ACHN (cell line): ENCODE measurements at regions not wholly inside any gene's neighbourhood (a gene's known extent, or its start where the extent isn't known, plus 50 kb on each side); places are given as distances from the start of the nearest gene placed in this dataset.

Experiments
- DNase-seq: peaks from one replicate; pipeline ENCODE4 v3.0.0-alpha.2; 2015
- in situ Hi-C: cut with HindIII; loops from 2 replicates; pipeline ENCODE4 v1.10.0; 2017; ENCODE audit warnings: low sequenced_read_pairs, low pct_ligation_motif_present, low pct_unique_long_range_greater_than_20kb

DNA sequence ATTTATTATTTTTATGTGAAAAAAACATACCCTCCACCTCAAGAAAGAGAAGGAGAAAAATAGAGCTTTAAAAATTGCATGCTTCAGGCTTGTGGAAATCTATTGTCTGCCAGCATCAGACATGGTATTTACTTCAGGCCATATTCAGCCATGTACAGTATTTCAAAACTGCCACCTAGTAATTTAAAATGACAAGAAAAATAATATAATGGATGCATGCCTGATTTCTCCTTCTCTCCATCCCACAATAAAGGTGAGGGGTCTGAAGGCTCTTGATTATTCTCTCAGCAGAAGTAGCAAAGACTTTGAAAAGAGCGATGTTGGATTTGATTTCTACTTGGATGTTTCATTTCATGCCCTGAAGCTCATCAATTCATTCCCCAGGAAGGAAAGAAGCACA is 250.7 kb downstream of the TBC1D4 start:
- no peak for DNase-seq
- in situ Hi-C loops: no loop called here

DNA sequence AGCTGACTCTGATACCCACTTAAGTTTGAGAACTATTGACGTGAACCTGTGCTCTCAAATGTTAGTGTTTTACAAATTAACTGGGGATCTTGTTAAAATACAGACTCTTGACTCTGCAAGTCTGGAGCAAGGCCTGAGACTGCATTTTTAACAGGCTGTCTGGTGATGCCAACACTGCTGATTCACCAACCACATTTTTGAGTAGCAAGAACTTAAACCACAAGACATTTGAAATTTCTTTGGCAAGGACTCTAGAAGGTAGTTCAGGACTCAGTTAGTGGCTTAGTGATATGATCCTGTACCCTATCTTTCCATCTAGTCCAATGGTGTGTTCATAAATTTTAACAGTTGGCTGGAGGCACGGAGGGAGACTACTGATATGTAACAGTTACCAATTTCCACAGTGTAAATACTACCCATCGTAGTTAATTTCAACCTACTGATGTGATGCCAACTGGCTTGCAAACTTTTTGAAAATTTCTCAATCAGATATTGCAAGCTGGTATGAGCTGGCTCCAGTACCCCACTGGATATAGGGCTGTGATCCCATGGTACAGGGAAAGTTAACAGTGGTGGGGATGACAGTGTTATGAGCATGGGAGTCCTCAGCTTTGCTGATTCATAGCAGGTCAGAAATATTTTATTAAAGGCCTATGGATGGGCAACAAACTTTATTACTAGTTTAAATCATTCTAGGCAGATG is 255.1 kb downstream of the TBC1D4 start:
- DNase-seq: peak; percentile 87
- in situ Hi-C loops: no loop called here

DNA sequence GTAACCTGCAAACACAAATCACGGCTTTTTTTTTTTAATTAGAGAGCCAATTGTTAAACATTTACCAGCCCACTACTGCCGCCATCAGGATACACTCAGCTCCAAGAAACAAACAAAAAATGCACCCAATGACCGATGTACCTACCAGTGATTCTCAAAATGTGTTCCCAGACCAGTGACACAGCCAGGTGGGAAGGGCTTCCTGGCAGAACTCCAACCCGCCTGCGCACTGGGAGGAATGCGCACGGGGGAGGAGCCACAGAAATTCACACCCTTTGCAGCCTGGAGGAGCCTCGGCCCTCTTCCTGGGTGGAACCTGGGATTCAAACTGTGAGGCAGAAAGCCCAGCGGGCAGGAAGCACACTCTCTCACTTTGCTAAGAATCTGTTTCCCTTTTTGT is 255.9 kb downstream of the TBC1D4 start:
- peak; percentile 74 for DNase-seq
- in situ Hi-C loops: no loop called here

DNA sequence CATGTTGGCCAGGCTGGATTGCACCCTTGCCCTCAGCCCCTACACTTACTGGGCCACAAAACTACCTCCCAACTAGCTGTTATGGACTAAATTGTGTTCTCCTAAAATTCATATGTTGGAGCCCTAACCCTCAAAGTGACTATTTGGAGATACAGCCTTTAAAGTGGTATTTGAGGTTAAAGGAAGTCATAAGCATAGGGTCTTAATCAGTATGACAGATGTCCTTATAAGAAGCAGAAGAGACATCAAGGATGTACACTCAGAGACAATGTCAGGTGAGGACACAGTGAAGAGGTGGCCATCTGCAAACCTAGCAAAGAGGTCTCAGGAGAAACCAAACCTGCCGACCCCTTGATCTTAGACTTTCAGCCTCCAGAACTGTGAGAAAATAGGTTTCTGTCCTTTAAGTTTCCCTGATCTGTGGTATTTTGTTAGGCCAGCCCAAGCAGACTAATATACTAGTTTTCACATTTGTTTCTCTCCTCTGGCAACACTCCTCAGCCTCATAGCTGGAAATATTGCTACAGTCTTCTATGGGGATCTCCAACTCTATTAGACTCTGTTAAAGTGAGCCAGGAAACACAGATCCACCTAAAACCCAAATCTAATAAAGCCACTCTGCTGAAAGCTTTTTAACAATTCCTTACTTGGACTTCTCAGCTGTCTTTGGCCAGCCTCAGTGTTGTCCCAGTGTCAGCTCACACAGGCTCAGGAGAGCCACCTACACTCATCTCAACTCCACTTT is 256.5 kb downstream of the TBC1D4 start:
- in situ Hi-C loops: no loop called here
- DNase-seq: no peak

DNA sequence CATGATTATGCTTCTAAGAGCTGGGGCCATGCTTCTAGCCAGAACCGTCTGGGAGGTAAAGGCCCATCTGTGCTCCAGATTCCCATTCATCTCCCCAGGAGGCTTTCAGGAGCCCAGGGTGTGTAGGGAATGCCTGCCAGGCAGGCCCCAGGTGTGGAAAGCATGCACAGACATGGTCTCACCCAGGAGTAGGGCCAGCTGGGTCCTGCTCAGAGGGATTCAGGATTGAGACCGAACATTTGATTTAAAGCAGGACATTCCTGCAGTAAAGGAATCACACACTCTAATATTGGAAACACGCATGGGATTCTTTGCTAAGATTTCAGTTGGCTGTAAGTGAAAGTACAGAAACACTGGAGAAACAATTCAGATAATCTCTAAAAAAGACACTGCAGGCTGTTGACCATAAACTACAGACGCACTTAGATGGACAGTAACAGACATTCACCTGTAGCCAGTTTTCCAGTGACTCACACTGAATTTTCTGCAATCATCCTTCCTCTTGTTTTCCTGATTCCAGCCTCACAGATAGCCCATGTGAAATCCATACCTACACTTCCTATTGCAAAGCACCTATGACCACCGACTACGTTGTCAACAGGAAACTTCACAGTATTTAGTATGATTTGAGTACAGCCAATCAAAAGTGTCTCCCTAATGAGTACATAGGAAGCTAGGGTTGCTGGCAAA is 257.8 kb downstream of the TBC1D4 start:
- in situ Hi-C loops: no loop called here
- no peak for DNase-seq

DNA sequence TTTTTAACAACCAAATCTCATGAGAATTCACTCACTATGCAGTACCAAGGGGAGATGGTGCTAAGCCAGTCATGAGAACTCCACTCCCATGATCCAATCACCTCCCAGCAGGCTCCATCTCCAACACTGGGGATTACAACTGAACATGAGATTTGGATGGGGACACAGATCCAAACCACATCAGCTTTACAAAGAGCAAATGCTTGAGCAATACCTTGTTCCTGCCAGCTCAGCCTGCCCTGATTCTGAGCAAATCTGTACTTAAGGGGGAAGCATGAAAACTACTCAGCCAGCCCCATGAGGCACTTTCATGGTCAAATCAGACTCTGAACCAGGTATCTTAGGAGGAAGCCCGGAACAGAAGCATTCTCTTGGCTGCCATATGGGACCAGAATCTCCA is 259.9 kb downstream of the TBC1D4 start:
- no peak for DNase-seq
- in situ Hi-C loops: no loop called here

DNA sequence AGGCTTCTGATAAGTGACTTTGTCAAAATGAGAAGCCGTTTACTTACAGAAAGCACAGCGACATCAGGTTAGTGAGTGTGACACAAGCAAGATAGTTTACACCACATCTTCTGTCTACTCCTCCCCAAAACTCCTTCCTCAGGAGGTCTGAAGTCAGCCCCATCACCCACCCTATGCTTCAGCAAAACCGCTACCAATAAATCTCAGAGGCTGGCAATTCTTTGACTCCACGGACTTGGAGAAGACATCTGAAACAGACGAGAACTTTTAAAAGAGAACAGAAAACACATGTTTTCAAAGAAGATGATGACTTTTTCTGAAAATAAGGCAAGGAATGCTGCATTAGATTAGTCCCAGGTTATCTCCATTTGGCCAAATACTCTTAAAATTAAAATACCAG is 261.1 kb downstream of the TBC1D4 start:
- in situ Hi-C loops: no loop called here
- DNase-seq: no peak

DNA sequence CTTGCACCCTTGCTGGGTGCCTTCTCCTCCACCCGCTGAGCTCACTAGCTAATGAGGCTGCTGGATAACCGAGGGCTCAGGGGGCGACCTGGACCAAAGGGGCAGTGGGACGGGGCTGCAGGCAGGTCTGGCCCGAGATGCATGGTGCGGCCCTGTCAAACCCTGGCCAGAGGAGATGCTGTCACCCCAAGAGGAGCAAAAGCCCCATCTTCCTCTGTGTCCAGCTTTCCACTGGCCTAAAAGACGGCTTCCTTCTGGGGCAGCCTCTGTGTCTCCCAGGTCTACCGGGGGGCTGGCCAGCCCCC is 261.8 kb downstream of the TBC1D4 start:
- in situ Hi-C loops: no loop called here
- DNase-seq: no peak

DNA sequence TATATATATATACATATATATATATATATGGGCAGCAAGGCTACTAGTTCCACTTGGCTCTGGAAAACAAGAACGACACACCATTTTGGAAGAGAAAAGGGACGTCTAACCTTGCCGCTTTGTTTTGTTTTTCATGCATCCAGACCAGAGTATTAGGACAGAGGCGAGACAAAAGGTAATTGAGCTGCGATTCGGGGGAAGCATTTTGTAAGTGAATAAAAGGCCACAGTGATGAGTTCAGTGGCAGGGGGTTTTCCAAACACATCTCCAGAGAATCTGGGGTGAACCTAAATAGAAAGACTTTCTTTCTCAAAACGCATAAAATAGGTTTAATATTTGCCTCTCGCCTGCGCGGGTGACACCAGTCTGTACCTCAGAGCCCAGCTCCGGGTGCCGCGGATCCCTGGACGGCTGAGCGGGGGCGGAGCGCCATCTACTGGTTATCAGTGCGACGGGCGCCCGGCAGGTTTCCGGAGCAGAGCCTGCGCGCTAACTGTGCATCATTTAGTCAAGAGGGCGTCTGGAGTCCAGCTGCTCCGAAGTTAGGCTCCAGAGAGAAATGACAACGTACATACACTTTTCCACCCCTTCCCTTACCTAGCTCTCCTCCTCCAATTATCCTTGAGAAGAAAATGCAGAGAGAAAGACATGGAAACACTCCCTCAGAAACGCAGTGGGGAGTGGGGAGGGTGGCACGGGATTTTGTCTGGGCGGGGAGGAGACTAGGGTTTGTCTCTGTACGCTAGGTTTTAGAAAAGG is 262.3 kb downstream of the TBC1D4 start:
- DNase-seq: peak; percentile 62
- in situ Hi-C loops: no loop called here

DNA sequence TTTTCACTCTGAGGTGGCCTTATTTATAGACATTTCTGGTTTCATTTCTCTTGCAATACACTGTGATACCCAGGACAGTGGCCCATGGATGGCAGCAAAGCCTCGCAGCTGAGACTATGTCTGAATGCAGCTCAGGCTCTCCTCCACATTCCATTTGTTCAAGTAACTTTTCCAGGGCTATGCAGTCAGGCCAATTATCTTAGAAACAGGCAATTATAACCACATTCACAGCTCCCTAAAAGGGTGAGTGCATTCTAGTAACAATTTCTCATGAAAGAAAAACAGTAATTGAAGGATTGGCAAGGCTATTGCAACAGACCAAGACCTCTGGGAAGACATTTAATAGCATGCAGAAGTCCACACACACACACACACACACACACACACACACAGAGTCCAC is 264.0 kb downstream of the TBC1D4 start:
- in situ Hi-C loops: no loop called here
- no peak for DNase-seq

DNA sequence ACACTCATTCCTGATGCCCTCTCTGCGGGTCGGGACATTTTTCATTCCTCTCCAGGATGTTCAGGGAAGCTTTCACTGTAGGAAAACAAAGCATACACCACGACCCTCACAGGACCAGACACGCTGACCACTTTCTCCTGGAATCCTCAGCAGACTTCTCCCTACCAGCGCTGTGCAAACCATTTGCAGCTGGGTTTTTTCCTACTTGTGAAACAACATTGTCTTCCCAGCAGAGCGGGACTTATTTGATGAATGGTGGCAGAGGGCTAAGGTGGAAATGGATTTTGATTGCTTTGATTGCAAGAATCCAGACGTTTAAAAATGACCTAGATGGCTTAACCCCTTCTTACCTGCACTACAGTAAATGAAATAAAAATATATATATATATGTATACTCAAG is 265.9 kb downstream of the TBC1D4 start:
- in situ Hi-C loops: no loop called here
- DNase-seq: no peak

DNA sequence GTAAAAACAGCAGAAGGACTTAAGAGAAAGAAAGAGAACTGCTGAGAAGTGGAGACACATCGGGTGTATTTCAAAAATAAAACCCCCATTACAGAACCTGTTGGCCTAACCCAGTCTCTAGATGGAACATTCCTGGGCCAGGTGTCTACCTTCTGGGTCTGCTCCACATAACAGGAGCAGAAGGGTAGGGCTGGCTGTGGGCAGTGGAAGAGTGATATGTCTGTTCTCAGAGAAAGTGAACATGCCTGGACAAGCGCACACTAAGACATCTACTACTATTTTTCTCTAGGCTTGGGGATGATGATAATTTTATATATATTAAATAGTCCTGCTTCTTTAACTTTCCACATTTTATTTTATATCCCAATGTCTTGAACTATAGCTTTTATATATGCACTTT is 267.1 kb downstream of the TBC1D4 start:
- in situ Hi-C loops: no loop called here
- DNase-seq: no peak

DNA sequence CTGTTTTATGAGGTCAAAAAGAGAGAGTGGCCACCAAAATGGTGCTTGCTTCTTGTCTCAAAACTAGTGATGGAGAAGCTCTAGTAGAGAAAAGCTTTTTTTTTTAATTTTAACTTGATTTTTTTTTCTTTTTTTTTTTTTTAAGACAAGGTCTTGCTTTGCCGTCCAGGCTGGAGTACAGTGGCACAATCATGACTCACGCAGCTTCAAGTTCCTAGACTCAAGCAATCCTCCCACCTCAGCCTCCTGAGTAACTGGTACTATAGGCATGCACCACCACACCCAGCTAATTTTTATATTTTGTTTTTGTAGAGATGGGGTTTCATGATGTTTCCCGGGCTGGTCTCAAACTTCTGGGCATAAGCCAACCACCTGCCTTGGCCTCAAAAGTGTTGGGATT is 279.0 kb downstream of the TBC1D4 start:
- in situ Hi-C loops: no loop called here
- no peak for DNase-seq

DNA sequence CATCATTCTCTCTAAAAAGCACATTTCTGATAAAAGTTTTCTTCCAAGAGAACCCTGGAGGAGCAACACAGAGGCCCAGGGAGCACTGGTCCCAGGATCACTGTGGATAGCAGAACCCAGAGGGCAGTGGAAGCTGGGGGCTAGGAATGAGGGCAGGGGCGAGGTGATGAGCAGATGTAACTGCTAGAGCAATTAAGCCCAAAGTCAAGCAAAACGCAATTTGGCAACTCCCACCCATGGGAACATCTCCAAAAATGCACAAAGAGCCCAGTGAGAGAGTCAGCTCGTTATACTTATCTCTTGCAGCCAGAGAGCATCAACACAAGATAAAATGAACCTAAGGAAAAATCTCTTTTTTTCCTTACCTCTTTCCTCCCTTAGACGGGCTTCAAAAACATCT is 284.2 kb downstream of the TBC1D4 start:
- in situ Hi-C loops: no loop called here
- DNase-seq: no peak

DNA sequence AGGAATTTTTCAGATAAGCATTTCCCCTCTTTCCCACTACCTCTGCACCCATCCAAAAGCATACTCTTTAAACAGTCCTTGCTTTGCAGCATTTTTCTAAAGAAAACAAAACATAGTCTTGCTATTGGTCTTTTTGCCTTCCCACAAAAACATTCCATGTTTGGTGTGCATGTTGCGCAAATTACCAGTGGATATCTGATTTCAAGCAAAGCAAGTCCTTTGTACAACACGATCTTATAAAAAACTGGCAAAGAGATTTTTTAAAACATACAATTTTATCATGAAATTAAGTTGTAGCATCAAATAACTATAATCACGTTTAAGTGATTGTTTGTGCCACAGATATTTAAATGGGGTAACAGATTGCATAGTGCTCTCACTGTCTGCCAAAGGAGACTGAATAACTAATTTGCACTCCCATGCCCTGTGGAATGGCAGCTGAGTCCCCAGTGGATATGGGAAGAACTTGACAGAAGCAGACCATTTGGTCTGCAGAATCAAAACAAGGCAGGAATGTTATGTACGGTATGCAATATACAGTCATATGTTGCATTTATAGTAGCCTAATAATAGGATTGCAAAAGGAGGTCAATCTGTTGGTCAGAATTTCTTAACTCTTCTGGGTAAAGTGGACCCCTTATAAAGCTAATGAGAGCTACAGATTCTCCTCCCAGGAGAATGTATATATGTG is 285.7 kb downstream of the TBC1D4 start:
- no peak for DNase-seq
- in situ Hi-C loops: no loop called here

DNA sequence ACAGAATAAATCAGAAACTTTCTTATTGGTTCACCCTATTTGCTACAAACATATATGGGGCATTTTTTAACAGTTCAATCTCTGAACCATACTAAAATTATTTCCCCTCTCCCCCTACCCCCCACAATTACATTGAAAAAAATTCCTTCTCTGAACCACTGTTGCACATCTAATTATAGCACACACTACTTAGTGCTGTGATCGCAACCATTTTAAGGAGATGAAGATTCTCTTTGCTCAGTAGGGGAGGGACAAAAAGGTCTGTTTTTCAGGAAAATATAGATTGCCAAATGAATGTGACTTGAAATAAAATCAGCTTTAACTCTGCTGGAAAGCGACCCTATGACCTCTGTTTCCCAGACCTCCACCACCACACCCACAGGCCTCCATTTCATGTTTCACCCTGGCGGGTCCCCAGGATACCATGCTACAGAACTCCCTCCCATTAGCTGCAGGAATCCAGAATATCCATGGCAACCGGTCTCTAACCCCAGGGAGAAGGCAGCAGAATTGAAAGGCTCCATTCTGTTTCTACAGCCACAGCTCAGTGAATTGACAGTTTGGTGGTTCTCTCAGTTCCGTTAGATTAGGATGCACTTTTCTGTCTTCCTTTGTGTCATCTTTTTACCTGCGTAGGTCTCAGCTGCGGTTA is 286.3 kb downstream of the TBC1D4 start:
- in situ Hi-C loops: no loop called here

DNA sequence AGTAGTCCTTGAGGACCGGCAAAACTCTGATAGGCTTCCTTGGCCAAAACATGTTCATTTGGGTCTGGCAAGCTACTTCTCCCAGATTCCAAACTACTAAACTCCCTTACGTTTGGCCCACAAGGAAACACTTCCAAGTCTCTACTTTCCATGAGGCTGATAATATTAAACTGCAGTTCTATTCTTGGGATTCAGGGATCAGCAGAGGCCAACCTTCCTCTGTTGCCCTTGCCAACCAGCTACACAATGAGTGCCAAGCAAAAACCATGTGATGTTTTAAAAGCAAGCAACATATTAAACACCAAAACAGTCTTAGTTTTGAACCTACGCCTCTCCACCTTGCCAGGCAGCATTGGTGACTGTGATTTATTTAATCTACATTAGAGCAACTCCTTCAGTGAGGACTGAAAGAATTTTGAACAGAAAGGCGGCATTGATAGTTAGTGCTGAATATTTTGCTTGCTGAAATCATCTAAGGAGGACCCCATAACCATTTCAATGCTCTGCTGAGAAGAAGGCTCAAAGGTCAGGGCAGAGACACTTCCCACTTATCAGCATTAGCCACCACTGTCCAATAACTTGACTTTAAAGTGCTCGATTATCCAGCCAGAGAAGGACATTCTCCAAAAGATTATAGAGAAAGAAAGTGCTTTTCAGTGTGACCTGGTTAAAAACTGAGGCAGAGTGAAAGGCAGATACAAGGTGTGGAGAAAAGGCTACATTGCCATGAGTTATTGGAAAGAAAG is 287.1 kb downstream of the TBC1D4 start:
- in situ Hi-C loops: no loop called here
- no peak for DNase-seq

More for the DNA sequence above, 286.3 kb downstream of the TBC1D4 start:
- no peak for DNase-seq

DNA sequence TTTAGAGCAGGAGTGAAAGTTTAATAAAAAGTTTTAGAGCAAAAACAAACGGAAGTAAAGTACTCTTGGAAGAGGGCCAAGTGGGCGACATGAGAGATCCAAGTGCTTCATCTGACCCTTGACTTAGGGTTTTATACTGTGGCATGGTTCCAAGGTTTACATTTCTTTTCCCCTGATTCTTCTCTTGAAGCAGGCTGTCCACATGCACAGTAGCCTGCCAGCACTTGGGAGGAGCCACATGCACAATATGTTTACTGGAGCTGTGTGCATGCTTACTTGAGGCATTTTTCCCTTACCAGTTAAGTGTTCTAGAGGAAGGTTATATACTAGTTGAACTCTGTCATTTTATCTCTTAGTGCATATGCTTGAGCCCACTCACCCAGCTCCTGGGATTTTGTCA is 295.6 kb downstream of the TBC1D4 start:
- in situ Hi-C loops: no loop called here
- no peak for DNase-seq
